NCI-H524 treated with DMSO at 0.1 percent for 48 hours (cell line): ENCODE measurements at regions not wholly inside any gene's neighbourhood (a gene's known extent, or its start where the extent isn't known, plus 50 kb on each side); places are given as distances from the start of the nearest gene placed in this dataset.
"Not testable (repeated sequence)": the region's sequence is repeated elsewhere in the genome, so short reads cannot be mapped to it uniquely, and the experiment has no call there.

Experiments used
- DNase-seq: peaks from one replicate; lab custom pipeline; 2025; lab: John Stamatoyannopoulos, UW

DNA sequence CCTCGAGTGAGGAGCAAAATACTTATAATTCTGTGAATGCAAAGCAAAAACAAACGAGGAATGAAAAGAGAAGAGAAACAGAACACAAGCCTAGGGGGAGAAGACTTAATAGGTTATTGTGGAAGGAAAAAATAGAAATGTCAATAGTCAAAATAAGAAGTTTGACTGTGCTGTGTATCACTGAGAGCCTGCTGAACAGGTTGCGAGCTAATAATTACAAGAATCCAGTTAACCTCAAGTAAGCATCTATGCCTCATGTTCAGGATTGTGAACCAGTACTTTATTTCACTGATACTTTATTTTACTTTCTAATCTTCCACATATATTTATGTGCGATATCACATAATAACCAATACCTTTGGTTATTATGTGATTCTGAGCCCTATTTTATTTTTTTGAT lies 316.7 kb downstream of the OTUD1 start:
- DNase-seq: no peak

DNA sequence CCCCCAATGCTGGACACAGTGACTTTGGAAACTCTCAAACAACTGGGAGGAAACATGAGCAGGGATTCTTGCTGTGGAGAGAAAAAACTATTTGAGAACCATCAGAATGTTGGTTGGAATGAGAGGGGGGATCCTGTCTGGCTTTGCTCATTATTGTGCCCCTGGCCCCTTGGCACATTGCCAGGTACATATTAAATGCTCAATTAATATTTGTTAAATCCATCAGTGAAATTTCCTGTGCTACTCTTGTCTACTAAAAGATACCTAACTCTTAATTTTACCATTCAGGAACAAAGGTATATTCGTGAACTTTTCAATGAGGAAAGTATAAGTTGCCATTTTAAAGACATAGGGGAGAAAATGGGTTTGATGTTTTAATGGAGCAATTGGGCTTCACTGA lies 329.4 kb downstream of the OTUD1 start:
- no peak for DNase-seq

DNA sequence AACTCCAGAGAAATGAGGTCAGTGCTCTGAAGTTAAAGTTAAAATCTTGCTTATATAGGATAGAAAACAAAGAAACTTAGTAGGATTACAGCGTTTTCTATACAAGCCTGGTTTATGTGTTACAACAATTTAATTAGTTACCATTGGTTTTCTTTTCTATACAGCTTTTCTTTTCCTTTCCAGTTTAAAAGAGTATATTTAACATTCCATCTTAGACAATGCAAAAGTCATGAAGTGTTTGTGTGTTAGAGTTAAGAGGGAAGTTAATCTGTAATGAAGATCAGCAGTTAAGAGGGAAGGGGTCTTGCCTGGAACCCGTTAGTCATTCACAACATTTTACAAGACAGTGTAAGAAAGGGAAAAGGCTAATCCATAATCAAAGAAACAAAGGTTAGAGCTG lies 338.3 kb downstream of the OTUD1 start:
- no peak for DNase-seq

DNA sequence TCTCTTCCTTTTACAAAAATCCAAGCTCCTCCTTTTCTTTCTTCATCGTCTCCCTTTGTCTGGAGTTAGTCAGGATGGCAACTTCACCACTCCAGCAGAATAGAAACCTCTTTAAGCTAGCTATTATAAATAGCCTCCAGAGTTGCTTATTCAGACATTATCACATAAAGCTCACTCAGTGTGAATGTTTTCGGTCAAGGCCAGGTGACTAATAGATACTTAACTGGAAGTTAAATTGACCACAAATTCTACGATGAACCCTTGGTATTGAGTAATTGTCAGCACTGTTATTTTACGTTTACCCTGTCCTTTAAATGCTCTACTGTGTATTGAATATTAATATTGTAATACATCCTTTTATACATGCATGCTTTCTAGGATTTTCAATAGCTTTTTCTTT lies 340.4 kb downstream of the OTUD1 start:
- no peak for DNase-seq

DNA sequence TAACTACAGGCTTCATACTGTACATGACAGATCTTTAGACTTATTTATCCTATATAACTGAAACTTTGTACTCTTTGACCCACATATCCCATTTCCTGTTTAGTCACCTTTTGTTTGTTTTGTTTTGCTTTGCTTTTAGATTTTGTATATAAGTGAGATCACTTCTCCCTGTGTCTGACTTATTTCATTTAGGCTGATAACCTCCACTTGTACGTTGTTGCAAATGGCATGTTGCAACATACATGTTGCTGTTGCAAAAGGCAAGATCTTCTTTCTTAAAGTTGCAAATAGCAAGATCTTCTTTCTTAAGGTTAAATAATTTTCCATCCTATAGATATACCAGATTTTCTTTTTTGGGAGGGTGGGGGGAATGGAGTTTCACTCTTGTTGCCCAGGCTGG lies 341.5 kb downstream of the OTUD1 start:
- DNase-seq: no peak

DNA sequence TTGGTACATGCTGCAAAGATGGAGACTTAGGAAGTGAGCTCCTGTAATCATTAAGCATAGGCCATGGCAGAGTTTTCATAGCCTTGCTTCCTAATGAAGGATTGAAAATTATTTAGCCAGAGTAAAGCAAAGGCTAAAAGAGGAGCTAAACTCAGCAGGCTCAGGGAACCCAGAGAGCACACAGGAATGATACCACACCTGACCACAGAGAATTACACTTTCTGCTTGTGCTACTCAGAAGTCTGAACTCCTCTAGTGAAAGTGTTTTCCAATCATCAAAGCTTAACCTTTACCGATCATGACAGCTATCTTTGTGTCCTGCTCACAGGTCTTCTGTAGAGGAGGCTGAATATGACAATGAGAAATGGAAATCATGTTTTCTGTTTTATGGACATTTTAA lies 347.7 kb downstream of the OTUD1 start:
- no peak for DNase-seq

DNA sequence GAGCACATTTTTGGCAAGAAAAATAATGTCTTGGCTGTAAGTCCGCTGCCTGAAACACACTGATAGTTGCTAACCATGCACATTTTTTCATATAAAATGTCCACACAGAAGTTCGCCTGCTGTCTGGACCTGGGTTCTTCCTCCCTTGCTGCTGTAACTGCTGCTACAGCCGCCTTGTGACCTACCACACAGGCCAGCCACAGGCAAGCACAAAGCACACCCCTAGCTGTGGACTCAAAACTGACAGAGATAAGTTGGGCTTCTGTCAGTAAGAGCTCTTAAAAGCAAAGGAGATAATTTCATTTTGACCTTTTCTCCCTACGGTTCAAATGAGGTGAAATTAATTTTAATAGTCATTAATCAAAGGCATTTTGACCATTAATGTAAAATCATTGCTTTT lies 354.7 kb downstream of the OTUD1 start:
- no peak for DNase-seq

DNA sequence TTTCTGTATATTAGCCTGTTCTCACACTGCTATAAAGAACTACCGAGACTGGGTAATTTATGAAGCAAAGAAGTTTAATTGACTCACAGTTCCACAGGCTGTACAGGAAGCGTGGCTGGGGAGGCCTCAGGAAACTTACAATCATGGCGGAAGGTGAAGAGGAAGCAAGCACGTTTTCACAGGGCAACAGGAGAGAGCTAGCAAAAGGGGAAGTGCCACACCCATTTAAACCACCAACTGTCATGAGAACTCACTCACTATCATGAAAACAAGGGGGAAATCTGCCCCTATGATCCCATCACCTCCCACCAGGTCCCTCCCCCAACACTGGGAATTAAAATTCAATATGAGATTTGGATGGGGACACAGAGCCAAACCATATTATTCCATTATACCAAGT lies 358.6 kb downstream of the OTUD1 start:
- DNase-seq: not testable (repeated sequence)

DNA sequence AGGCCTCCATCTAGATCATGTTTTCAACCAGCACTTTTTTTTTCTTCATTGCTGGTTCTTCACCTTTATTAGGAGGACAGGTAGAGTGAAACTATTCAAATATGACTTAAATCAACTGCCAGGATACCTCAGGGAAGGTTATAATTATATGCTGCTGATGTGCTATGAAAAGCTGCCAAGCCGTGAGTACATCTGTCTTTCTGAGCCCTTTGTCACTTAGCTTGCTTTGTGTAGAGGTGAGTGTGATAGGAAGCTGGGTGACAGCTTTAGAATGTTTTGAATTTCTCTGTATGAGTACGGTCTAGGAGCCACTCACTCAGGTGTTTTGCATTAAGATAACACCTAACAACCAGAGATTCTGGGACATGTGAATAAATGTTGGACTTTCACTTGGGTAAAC lies 365.2 kb downstream of the OTUD1 start:
- no peak for DNase-seq

DNA sequence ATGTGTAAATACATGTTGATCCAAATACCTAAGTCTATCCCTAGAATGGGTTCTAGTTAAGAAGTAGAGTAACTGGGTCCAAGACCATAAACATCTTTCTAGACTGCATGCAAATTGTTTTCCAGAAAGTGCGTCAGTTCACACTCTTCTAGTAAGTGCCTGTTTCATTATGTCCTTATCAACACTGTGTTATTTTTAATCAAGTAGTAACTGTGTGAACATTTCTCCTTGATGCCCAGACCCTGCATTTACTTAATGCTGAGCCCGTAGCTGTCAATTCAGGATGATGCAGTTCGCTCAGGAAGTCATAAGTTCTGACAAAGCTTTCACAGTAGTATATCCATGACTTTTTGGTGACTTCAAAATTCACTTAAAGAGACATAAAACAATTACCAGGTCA lies 374.8 kb downstream of the OTUD1 start:
- no peak for DNase-seq

DNA sequence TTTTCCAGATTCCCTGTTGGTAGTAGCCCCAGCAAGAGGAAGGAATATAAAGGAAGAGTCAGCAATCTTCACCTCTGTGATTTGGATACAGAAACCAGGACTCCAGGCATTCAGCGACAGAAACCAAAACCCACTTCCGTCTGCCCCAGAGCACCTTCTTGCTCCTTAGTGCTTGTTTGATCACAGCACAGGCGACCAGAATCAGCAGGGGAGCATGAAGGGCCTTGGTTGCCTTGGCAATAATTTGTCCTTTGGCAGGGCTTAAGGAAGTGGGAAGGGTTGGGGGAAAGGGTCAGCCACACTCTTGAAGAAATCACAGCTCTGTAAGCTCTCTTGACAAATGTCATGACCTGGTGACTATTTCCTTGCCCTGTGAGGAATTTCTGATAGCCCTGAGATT lies 379.6 kb downstream of the OTUD1 start:
- DNase-seq: no peak

DNA sequence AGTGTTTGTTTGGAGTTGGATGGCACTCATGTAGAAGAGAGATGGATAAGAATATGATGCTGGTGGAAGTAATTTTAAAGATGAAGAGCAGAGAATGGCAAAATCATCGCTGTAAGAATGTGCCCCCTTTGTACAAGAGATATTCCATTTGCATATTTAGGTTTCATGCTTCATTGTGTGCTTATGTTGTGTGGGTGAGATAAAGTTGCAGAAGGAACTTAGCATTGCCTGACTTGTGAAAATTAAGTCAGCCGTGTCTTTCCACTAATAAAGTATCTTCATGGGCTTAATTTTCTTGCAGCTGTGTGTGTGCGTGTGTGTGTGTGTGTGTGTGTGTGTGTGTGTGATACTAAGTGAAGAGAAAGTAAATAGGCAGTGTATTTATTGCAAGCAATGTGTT lies 381.9 kb downstream of the OTUD1 start:
- no peak for DNase-seq

DNA sequence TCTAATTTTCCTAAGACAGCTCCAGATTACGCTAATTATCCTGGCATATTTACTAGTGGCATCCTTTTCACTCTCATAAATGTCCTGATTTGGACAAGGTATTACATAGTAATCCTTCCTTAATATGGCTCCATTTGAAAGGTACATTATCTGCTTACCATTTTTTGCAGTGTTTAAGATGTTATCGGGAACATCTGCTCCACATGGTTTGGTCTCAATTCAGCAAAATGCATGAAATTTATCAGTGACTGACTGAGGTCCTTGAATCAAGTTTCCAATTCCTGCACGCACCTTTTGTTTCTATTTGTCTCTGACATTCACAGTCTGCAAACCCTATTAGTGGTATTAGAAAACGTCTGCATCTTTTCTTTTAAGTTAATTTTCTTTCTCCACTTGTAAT lies 384.1 kb upstream of the KIAA1217 start:
- no peak for DNase-seq

DNA sequence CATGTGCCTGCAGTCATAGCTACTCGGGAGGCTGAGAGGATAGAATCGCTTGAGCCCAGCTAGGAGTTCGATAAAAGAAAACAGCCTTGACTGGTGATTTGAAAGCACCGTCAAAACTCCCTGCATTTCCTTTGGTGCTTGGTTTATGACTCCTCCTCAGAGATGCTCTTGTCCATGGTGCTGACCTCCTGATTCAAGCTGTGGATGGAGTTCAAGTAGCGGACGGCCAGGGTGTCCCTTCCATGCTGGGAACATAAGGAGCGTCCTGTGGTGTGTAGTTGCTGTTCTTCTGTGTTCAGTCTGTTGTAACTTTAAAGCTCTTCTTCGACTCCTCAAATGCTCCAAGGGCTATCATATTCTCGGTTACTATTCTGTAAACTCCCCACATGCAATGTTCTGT lies 382.5 kb upstream of the KIAA1217 start:
- no peak for DNase-seq

DNA sequence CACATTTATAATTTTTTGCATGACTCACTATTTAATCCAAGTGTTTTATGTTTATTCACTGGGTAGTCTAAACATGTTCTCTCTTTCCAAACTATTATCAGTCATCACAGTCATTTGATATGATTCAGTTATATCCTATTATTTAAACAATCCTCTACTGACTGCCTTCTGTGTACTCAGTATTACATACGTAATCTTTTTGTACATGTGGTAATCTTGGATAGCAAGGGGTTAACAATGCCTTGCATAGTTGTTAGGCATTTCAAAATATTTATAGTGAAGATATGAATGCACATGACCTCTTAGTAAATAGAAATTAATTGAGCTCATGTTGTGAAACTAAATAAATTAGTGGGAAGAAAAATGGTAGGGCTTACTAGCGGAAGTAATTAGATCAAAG lies 379.4 kb upstream of the KIAA1217 start:
- DNase-seq: no peak

DNA sequence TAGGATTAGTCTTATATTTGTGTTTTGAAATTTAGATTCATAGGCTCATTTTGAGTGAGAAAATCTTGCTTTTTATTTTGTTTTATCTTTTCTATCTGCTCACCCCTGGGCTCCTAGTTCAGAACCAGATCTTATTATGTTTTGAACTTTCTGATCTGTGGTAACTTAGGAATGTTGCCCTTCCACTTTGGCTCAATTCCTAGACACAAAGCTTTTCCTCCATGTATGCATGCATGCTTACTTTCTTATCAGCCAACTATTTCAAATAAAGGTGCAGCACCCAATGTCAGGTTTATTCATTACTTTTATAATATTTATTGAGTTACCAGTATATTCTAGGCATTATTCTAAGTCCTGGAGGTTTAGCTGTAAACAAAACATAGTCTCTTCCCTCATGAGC lies 374.8 kb upstream of the KIAA1217 start:
- no peak for DNase-seq

DNA sequence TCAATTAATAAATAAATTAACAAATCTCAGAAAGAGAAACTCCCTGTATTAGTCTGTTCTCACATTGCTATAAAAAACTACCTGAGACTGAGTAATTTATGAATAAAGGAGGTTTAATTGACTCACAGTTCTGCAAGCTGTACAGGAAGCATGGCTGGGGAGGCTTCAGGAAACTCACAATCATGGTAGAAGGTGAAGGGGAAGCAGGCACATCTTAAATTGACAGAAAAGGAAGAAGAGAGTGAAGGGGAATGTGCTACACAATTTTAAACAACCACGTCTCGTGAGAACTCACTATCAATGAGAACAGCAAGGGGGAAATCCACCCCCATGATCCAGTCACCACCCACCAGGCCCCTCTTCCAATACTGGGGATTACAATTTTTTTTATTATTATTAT lies 358.3 kb upstream of the KIAA1217 start:
- DNase-seq: no peak

DNA sequence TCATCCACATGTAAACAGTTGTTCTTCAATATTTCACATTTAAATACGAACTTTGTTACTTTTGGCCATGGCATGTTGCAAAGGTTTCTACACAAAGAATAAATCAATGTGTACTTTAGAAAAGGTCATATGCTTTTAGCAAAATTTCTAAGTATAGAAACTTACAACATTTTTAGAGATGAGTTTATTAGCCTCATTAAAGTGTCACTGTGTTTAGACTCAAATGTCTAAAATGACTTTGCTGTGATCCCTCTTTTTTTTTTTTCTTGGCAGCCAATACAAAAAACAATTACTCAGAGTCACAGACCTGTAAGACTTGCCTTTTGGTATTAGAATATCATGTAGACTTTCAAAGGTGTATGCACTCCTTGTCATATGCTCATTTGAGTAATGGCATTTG lies 349.3 kb upstream of the KIAA1217 start:
- DNase-seq: no peak

DNA sequence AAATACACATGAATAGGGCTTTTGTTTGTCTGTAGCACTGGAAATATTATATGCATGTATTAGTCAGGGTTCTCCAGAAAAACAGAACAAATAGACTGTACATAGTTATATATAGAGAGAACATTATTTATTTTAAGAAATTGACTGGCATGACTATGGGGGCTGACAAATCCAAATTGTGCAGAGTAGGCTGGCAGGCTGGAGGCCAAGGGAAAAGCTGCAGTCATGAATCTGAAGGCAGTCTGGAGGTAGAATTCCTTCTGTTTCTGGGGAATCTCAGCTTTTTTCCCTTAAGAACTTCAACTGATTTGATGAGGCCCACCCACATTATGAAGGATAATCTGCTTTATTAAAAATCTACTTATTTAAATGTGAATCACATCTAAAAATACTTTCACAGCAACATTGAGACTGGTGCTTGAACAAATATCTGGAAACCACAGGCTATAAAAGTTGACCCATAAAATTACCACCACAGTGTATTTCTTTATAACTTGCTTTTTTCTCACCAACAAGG lies 344.2 kb upstream of the KIAA1217 start:
- DNase-seq: no peak

DNA sequence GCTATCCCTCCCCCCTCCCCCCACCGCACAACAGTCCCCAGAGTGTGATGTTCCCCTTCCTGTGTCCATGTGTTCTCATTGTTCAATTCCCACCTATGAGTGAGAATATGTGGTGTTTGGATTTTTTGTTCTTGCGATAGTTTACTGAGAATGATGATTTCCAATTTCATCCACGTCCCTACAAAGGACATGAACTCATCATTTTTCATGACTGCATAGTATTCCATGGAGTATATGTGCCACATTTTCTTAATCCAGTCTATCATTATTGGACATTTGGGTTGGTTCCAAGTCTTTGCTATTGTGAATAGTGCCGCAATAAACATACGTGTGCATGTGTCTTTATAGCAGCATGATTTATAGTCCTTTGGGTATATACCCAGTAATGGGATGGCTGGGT lies 342.0 kb upstream of the KIAA1217 start:
- DNase-seq: not testable (repeated sequence)

DNA sequence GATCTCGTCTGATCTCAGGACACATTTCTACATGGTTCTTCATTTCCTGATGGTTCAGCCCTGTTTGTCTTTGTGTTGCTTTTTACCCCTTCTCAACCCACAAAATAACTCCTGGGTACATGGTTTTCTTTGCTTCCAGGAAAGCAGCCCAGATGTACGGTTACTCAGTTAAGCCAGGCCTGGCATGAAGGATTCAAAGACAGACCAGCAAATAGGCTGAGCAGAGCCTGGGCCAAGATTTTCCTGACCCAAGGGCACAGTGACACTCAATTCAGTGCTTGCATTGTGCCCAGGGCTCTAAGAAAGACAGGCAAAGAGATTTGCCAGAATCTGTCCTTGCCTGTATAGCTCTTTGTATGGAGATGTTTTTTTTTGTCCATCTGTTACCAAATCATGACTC lies 340.8 kb upstream of the KIAA1217 start:
- no peak for DNase-seq

DNA sequence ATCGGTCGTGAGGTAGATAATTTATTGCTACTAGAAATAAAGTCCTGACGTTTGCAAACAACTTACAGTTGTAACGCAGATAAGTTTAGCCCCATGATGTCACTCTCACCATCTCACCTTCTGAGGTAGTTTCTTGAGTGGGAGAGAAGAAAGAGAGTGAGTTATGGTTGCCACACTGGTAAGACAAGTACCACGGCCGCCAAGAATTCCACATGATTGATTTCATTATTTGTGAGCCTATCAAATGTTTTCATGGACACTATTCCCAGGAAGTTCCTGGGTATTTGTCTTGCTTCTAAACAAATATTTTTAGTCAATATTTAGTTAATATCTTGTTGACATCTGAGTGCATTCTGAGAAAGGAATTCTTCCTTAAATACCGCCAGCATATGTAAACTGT lies 339.4 kb upstream of the KIAA1217 start:
- no peak for DNase-seq

DNA sequence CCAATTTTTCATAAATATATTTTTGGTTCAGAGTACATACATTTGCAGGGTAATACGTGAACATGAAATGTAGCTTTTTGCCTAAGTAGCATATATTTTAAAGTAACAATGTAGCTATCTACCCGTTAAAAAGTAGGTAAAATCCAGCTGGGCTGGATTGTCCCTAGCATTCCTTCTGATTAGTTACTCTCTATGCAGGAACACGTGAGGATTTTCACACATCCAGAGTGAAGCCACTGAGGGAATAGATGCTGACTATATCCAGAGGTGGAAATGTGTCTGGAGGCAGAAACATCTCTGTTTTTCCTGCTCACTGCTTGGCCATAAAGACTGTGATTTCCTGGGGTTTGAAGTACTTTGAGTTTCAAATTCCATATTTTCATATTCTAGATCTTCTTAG lies 338.9 kb upstream of the KIAA1217 start:
- DNase-seq: no peak

DNA sequence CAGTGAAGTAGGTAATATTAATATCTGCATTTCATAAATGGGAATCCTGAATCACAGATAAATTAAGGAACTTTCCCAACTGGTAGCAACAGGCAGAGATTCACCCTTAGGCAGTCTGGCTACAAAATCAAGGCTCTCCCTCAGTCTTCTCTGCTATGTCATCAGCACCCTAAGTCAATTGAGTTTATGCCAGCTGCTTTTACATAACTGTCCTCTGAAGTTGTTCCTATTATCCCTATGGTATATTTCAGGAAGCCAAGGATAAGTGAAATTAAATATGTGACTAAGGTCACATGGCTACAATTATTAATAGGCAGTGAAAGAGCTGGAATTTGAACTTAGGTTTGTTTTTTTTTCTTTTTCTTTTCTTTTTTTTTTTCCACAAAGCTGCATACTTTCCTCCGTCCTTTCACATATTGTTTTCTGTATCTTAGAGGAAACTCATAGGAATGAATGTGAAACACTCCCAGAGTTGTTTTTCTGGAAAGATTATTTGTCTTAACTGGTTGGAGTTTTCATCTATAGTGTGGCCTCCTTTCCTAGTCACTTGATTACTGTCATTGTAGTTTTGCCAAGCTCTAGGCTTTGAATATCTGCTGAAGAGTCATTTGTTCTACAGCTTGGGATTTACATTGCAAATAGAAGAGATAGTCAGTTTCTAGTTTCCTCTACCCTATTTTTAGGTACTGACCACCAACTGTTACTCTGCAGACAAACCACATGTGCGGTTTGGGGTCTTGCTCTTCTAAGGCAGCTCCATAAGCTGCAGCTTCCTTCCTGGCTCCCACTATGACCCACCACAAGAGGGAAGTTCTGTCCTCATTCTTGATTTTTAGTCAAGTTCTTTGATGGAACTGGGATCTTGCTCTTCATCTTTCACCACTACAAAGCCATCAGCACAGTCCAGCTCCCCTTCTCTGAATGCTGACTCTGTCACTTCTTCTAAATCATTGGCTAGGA lies 338.0 kb upstream of the KIAA1217 start:
- DNase-seq: no peak
